H1 (cell line): ENCODE measurements at regions not wholly inside any gene's neighbourhood (a gene's known extent, or its start where the extent isn't known, plus 50 kb on each side); places are given as distances from the start of the nearest gene placed in this dataset.

Experiments
- CTCF ChIA-PET: fragments of 300-600 bp; sonication (Branson Sonifier 250); formaldehyde crosslinking; loops from one replicate; lab custom pipeline; 2021; ENCODE audit not compliant: partially characterized antibody; lab: Charles Lee
- POLR2A ChIA-PET: fragments of 300-600 bp; sonication (Branson Sonifier 250); formaldehyde crosslinking; loops from one replicate; lab custom pipeline; 2021; ENCODE audit warnings: inconsistent platforms; ENCODE audit not compliant: partially characterized antibody; lab: Charles Lee
- DNase-seq, 2 experiments: peaks; one replicate each; pipeline versions ENCODE4 v3.0.0 to v3.0.0-alpha.2; 2010 to 2022; ENCODE audit warnings: low spot score in 2 of 2, low read depth in 1 of 2, mixed read lengths in 1 of 2
- FAIRE-seq: peaks from 2 replicates; lab custom pipeline; 2011; peaks lifted over from hg19 to GRCh38; lab: Jason Lieb, UNC
- H2AFZ ChIP-seq: 2 replicates; pipeline ENCODE4 v1.8.1; 2012; ENCODE audit warnings: low read length, inconsistent platforms
- H2AK5ac ChIP-seq: 2 replicates; pipeline ENCODE4 v1.6.1; 2013; ENCODE audit warnings: low read depth, low read length
- H2BK120ac ChIP-seq: replicated peaks from 2 replicates; pipeline ENCODE3; 2013; ENCODE audit warnings: low read depth, low read length, inconsistent platforms
- H2BK12ac ChIP-seq: 2 replicates; pipeline ENCODE4 v1.6.1; 2013; ENCODE audit warnings: low read depth, low read length
- H2BK15ac ChIP-seq: 2 replicates; pipeline ENCODE4 v1.6.1; 2013; ENCODE audit warnings: low read length
- H2BK20ac ChIP-seq: 2 replicates; pipeline ENCODE4 v1.6.1; 2013; ENCODE audit warnings: low read length
- H2BK5ac ChIP-seq: 2 replicates; pipeline ENCODE4 v1.6.1; 2013; ENCODE audit warnings: low read depth, low read length
- H3K14ac ChIP-seq: 2 replicates; pipeline ENCODE4 v1.6.1; 2013; ENCODE audit warnings: inconsistent platforms; ENCODE audit not compliant: insufficient read length
- H3K18ac ChIP-seq: 2 replicates; pipeline ENCODE4 v1.6.1; 2013; ENCODE audit warnings: low read length; ENCODE audit errors: extremely low read depth
- H3K23ac ChIP-seq: 2 replicates; pipeline ENCODE4 v1.6.1; 2013; ENCODE audit warnings: inconsistent platforms; ENCODE audit not compliant: insufficient read length
- H3K23me2 ChIP-seq: 2 replicates; pipeline ENCODE4 v1.6.1; 2013; ENCODE audit warnings: low read depth, low read length
- H3K27ac ChIP-seq: 2 replicates; pipeline ENCODE4 v1.6.1; 2011; ENCODE audit warnings: low read depth, low read length, inconsistent platforms
- H3K27me3 ChIP-seq, 4 experiments: replicated peaks in 1 of 4; 1 replicate in 1 of 4; 2 replicates in 3 of 4; pipeline versions ENCODE4 v1.6.1 to v1.8.1; 2011 to 2013; ENCODE audit warnings: low read length in 3 of 4, mild to moderate bottlenecking in 3 of 4, inconsistent platforms in 2 of 4, mixed read lengths in 2 of 4, moderate library complexity in 1 of 4; ENCODE audit not compliant: control insufficient read depth in 3 of 4, insufficient read depth in 3 of 4; ENCODE audit errors: extremely low read depth in 1 of 4
- H3K36me3 ChIP-seq, 4 experiments: 2 replicates each; pipeline versions ENCODE4 v1.6.1 to v1.8.1; 2011 to 2013; ENCODE audit warnings: mild to moderate bottlenecking in 4 of 4, low read length in 3 of 4, moderate library complexity in 2 of 4, control low read depth in 1 of 4, inconsistent platforms in 1 of 4; ENCODE audit not compliant: insufficient read depth in 4 of 4, control insufficient read depth in 2 of 4
- H3K4ac ChIP-seq: replicated peaks from 2 replicates; pipeline ENCODE3; 2013; ENCODE audit warnings: low read length, low read depth, mixed read lengths, inconsistent platforms; ENCODE audit not compliant: insufficient read length
- H3K4me1 ChIP-seq, 4 experiments: replicated peaks in 1 of 4; 1 replicate in 1 of 4; 2 replicates in 3 of 4; pipeline versions ENCODE4 v1.6.1 to v1.8.1; 2011 to 2013; ENCODE audit warnings: low read length in 3 of 4, inconsistent platforms in 2 of 4, mixed read lengths in 1 of 4; ENCODE audit not compliant: insufficient read depth in 4 of 4, control insufficient read depth in 3 of 4
- H3K4me2 ChIP-seq, 2 experiments: 2 replicates each; pipeline versions ENCODE4 v1.6.1 to v1.8.1; 2011 to 2013; ENCODE audit warnings: low read depth in 2 of 2, low read length in 2 of 2, control low read depth in 1 of 2, inconsistent platforms in 1 of 2, mild to moderate bottlenecking in 1 of 2; ENCODE audit not compliant: insufficient read depth in 1 of 2
- H3K4me3 ChIP-seq, 4 experiments: fragments of 200-600, 300-600 bp in 1 of 4; sonication (generic), shearing (Covaris generic), sonication (Bioruptor Twin) in 1 of 4; 2 replicates each; pipeline versions ENCODE4 v1.5.1 to v1.8.1; 2011 to 2016; ENCODE audit warnings: low read length in 4 of 4, low read depth in 3 of 4, control low read depth in 2 of 4, inconsistent platforms in 2 of 4, mild to moderate bottlenecking in 2 of 4, mixed read lengths in 1 of 4, moderate library complexity in 1 of 4; ENCODE audit not compliant: insufficient read depth in 2 of 4; ENCODE audit errors: extremely low read depth in 1 of 4
- H3K56ac ChIP-seq: replicated peaks from 2 replicates; pipeline ENCODE3; 2013; ENCODE audit warnings: low read depth, mild to moderate bottlenecking, mixed read lengths, low read length, inconsistent platforms; ENCODE audit not compliant: insufficient read length
- H3K79me1 ChIP-seq: 2 replicates; pipeline ENCODE4 v1.6.1; 2013; ENCODE audit warnings: low read depth, low read length, control low read depth
- H3K79me2 ChIP-seq, 2 experiments: 2 replicates each; pipeline versions ENCODE4 v1.6.1 to v1.8.1; 2012 to 2013; ENCODE audit warnings: low read length in 2 of 2, mild to moderate bottlenecking in 2 of 2, inconsistent platforms in 1 of 2; ENCODE audit not compliant: insufficient read depth in 2 of 2, control insufficient read depth in 1 of 2
- H3K9ac ChIP-seq, 4 experiments: replicated peaks in 1 of 4; 1 replicate in 1 of 4; 2 replicates in 3 of 4; pipeline versions ENCODE4 v1.6.1 to v1.8.1; 2011 to 2013; ENCODE audit warnings: low read depth in 3 of 4, low read length in 3 of 4, control low read depth in 2 of 4, mild to moderate bottlenecking in 2 of 4, moderate library complexity in 2 of 4, inconsistent platforms in 1 of 4; ENCODE audit errors: extremely low read depth in 1 of 4
- H3K9me3 ChIP-seq, 2 experiments: 2 replicates each; pipeline versions ENCODE4 v1.6.1 to v1.8.1; 2012 to 2013; ENCODE audit warnings: mild to moderate bottlenecking in 2 of 2, moderate library complexity in 2 of 2, control low read depth in 1 of 2, inconsistent platforms in 1 of 2, low read depth in 1 of 2, low read length in 1 of 2, mixed read lengths in 1 of 2; ENCODE audit not compliant: insufficient read depth in 2 of 2
- H4K20me1 ChIP-seq, 2 experiments: replicated peaks in 1 of 2; 2 replicates each; pipeline versions ENCODE3 to v1.8.1; 2011 to 2013; ENCODE audit warnings: inconsistent platforms in 2 of 2, low read length in 2 of 2, mild to moderate bottlenecking in 1 of 2; ENCODE audit not compliant: insufficient read depth in 2 of 2, control insufficient read depth in 1 of 2
- H4K5ac ChIP-seq: 2 replicates; pipeline ENCODE4 v1.6.1; 2013; ENCODE audit warnings: low read length, low read depth, mixed read lengths, inconsistent platforms; ENCODE audit not compliant: insufficient read length
- H4K8ac ChIP-seq: 2 replicates; pipeline ENCODE4 v1.8.0; 2013; ENCODE audit warnings: mild to moderate bottlenecking, moderate library complexity, low read length, inconsistent platforms; ENCODE audit not compliant: insufficient read depth; ENCODE audit errors: extremely low read depth
- H4K91ac ChIP-seq: replicated peaks from 2 replicates; pipeline ENCODE3; 2013; ENCODE audit warnings: low read length, mixed read lengths, inconsistent platforms; ENCODE audit not compliant: insufficient read length
- BRCA1 ChIP-seq: IDR thresholded peaks from 2 replicates; pipeline ENCODE4 v1.6.1; 2012; ENCODE audit warnings: low read depth, low read length, improper control_type of control experiment
- CBX8 ChIP-seq: fragments of 300-800, 300-1000 bp; sonication (generic); IDR thresholded peaks from 2 replicates; pipeline ENCODE4 v1.7.1; 2016; ENCODE audit warnings: low read depth, low read length, borderline replicate concordance
- NANOG ChIP-seq: IDR thresholded peaks from 2 replicates; pipeline ENCODE4 v1.6.1; 2011; ENCODE audit warnings: low read length, low read depth, mild to moderate bottlenecking, inconsistent platforms; ENCODE audit not compliant: insufficient read depth, poor library complexity, severe bottlenecking
- PHF8 ChIP-seq: fragments of 200-600 bp; sonication (generic); conservative IDR thresholded peaks from 2 replicates; pipeline ENCODE4 v1.7.1; 2012; ENCODE audit warnings: low read depth, mild to moderate bottlenecking, inconsistent platforms, low read length, moderate library complexity
- WGBS, 2 experiments: shearing (Covaris generic) in 1 of 2; methylation state at CpG; one replicate each; pipeline versions ENCODE4 v1.1.6 to v1.1.7; 2013 to 2015; ENCODE audit warnings: low lambda C conversion rate in 2 of 2, mixed read lengths in 2 of 2, inconsistent platforms in 1 of 2, low coverage in 1 of 2, missing lambda C conversion rate in 1 of 2; ENCODE audit not compliant: insufficient replicate concordance in 2 of 2, insufficient coverage in 1 of 2, insufficient read length in 1 of 2; ENCODE audit errors: extremely low coverage in 1 of 2, missing lambda C conversion rate in 1 of 2; 5-methylcytosine and 5-hydroxymethylcytosine counted together
- TF ChIP-seq, protein P1 (sequence below): IDR thresholded peaks from 2 replicates; pipeline ENCODE4 v1.6.1; 2011; ENCODE audit warnings: low read length, improper control_type of control experiment

DNA sequence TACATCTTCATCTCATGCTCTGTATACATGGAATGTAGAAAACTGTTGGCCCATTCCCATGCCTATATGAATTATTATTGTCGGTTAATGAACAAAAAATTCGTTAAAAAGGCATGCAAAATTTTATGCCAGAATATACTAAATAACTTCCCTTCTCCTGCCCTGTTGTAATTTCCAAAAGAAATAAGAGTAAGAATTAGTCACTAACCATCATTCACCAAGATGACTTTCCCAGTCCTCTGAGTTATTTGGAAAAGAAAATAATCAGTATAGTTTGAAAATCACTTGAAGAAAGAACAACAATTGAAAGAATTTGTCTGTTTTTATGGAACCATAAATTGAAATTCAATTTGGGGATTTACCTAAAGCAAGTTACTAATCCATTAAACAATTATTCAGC lies 1149.1 kb upstream of the RAG2 start:
- Histone ChIP-seq H2BK120ac (no peak overlapping the region), H3K27ac (no peak overlapping the region), H3K23ac (no peak overlapping the region), H2BK15ac (no peak overlapping the region), H3K23me2 (no peaks in the 10 kb centered on the region), H2BK12ac (no peak overlapping the region), H4K20me1 (no peaks in the 10 kb centered on the region), H3K79me2 (no peaks in the 10 kb centered on the region), H2AK5ac (no peak overlapping the region), H3K9me3 (peaks cover 2 to 4% of the 10 kb centered on the region in 2 experiments; a peak in 1 of 4 replicates), H4K91ac (no peak overlapping the region), H2BK5ac (no peak overlapping the region), H3K18ac (no peak overlapping the region), H3K9ac (no peak overlapping the region), H3K36me3 (no peaks in the 10 kb centered on the region), H4K5ac (no peak overlapping the region), H3K79me1 (no peaks in the 10 kb centered on the region), H3K56ac (no peak overlapping the region), H2BK20ac (no peak overlapping the region), H3K4ac (no peak overlapping the region), H3K4me2 (no peak overlapping the region), H2AFZ (no peak overlapping the region), H3K4me1 (no peaks in the 10 kb centered on the region), H3K27me3 (no peaks in the 10 kb centered on the region), H4K8ac (no peak overlapping the region), H3K14ac (no peak overlapping the region), H3K4me3 (no peak overlapping the region)
- POLR2A ChIA-PET = no interaction called here
- no peak for DNase-seq
- 92% methylated on average over 2 of the region's 2 CpGs; no CpG with 5 or more reads in 1 of the 2 experiments for WGBS, 2 experiments
- TF ChIP-seq BRCA1 = no peak
- TF ChIP-seq CBX8 = no peak
- no peak for TF ChIP-seq PHF8
- TF ChIP-seq NANOG = no peak
- TF ChIP-seq, protein P1, sequence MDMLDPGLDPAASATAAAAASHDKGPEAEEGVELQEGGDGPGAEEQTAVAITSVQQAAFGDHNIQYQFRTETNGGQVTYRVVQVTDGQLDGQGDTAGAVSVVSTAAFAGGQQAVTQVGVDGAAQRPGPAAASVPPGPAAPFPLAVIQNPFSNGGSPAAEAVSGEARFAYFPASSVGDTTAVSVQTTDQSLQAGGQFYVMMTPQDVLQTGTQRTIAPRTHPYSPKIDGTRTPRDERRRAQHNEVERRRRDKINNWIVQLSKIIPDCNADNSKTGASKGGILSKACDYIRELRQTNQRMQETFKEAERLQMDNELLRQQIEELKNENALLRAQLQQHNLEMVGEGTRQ = no peak
- CTCF ChIA-PET = interaction anchor here (0.6 kb wide), 1 partner anchor 1077 kb away, joined by 3 read pairs; no protein-coding TSS in a partner anchor
- FAIRE-seq = no peak
